Sigmoid colon (tissue), 4 donors: ENCODE measurements at regions not wholly inside any gene's neighbourhood (a gene's known extent, or its start where the extent isn't known, plus 50 kb on each side); places are given as distances from the start of the nearest gene placed in this dataset.

Experiments used
- EP300 ChIP-seq, 4 donors: sonication (generic); formaldehyde crosslinking; IDR thresholded peaks; one replicate each; pipeline ENCODE4 v1.6.1; 2017; ENCODE audit warnings: antibody characterized with exemption in 4 of 4
- POLR2A ChIP-seq, 2 donors: fragments of 450-650 bp; IDR thresholded peaks; one replicate each; pipeline ENCODE4 v1.6.1; 2016; ENCODE audit warnings: antibody characterized with exemption in 2 of 2, mild to moderate bottlenecking in 2 of 2, moderate library complexity in 2 of 2
- POLR2AphosphoS5 ChIP-seq, 4 donors: sonication (generic); formaldehyde crosslinking; IDR thresholded peaks; one replicate each; pipeline ENCODE4 v1.6.1; 2017; ENCODE audit warnings: antibody characterized with exemption in 4 of 4
- TF ChIP-seq, protein P1 (sequence below), 4 experiments: fragments of 450-650 bp in 3 of 4; fragments of 200-600 bp in 1 of 4; IDR thresholded peaks; one replicate each; pipeline ENCODE4 v1.5.1; 2016 to 2019; ENCODE audit warnings: antibody characterized with exemption in 4 of 4, mild to moderate bottlenecking in 3 of 4, moderate library complexity in 2 of 4

DNA sequence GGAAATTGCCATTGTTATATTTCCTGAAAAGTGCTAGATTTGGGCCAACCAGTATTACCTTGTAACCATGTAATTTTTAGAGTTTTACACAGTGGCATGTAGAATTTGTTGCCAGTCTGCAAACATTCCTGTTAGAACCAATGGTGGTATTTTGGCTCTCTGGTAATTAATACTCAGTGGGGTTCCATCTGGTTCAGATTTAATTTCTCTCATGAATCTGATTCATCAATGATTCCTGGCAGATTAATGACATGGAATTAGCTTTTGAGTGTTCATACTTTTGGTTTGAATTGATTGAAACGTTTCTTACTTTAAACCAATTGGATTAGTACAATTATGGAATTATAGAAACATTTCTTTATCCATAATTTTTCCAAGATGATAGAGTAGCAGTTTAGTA, 93.2 kb downstream of the MC4R start:
- TF ChIP-seq, protein P1, sequence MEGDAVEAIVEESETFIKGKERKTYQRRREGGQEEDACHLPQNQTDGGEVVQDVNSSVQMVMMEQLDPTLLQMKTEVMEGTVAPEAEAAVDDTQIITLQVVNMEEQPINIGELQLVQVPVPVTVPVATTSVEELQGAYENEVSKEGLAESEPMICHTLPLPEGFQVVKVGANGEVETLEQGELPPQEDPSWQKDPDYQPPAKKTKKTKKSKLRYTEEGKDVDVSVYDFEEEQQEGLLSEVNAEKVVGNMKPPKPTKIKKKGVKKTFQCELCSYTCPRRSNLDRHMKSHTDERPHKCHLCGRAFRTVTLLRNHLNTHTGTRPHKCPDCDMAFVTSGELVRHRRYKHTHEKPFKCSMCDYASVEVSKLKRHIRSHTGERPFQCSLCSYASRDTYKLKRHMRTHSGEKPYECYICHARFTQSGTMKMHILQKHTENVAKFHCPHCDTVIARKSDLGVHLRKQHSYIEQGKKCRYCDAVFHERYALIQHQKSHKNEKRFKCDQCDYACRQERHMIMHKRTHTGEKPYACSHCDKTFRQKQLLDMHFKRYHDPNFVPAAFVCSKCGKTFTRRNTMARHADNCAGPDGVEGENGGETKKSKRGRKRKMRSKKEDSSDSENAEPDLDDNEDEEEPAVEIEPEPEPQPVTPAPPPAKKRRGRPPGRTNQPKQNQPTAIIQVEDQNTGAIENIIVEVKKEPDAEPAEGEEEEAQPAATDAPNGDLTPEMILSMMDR (IDR thresholded peaks at IDR 0.05): no peak
- TF ChIP-seq EP300 (IDR thresholded peaks at IDR 0.05): no peak
- TF ChIP-seq POLR2A (IDR thresholded peaks at IDR 0.05): no peak
- TF ChIP-seq POLR2AphosphoS5 (IDR thresholded peaks at IDR 0.05): no peak
